DOHH2 (cell line): ENCODE measurements at regions not wholly inside any gene's neighbourhood (a gene's known extent, or its start where the extent isn't known, plus 50 kb on each side); places are given as distances from the start of the nearest gene placed in this dataset.
"Not testable (repeated sequence)": the region's sequence is repeated elsewhere in the genome, so short reads cannot be mapped to it uniquely, and the experiment has no call there.

Experiments used
- H3F3A ChIP-seq: fragments of 200-600 bp; sonication (generic), shearing (Covaris generic); 2 replicates; pipeline ENCODE4 v1.6.0; 2016; ENCODE audit warnings: antibody characterized with exemption, mild to moderate bottlenecking; ENCODE audit not compliant: control insufficient read depth, insufficient read depth
- H3K27ac ChIP-seq: fragments of 200-600 bp; sonication (generic); 2 replicates; pipeline ENCODE4 v1.5.1; 2014; ENCODE audit warnings: low read depth, mild to moderate bottlenecking, low read length, moderate library complexity
- H3K27me3 ChIP-seq: fragments of 200-600 bp; sonication (generic); 2 replicates; pipeline ENCODE4 v1.6.1; 2014; ENCODE audit warnings: mild to moderate bottlenecking, low read length, mixed read lengths; ENCODE audit not compliant: control insufficient read depth
- H3K36me3 ChIP-seq: fragments of 200-600 bp; sonication (generic); 2 replicates; pipeline ENCODE4 v1.6.1; 2014; ENCODE audit warnings: mild to moderate bottlenecking, low read length, moderate library complexity, mixed read lengths; ENCODE audit not compliant: control insufficient read depth
- H3K4me1 ChIP-seq: fragments of 200-600 bp; sonication (generic); 2 replicates; pipeline ENCODE4 v1.6.1; 2014; ENCODE audit warnings: mild to moderate bottlenecking, low read length, mixed read lengths; ENCODE audit not compliant: control insufficient read depth
- H3K4me2 ChIP-seq: fragments of 200-600 bp; sonication (generic); 2 replicates; pipeline ENCODE4 v1.6.0; 2014; ENCODE audit warnings: mild to moderate bottlenecking, low read length, moderate library complexity
- H3K4me3 ChIP-seq: fragments of 200-600 bp; sonication (generic); 2 replicates; pipeline ENCODE4 v1.5.1; 2014; ENCODE audit warnings: mild to moderate bottlenecking, low read length, mixed read lengths
- H3K79me2 ChIP-seq: fragments of 200-600 bp; sonication (generic); 2 replicates; pipeline ENCODE4 v1.6.1; 2014; ENCODE audit warnings: mild to moderate bottlenecking, low read length, mixed read lengths; ENCODE audit not compliant: control insufficient read depth
- H3K9me2 ChIP-seq: fragments of 200-600 bp; sonication (generic); replicated peaks from 2 replicates; pipeline ENCODE4 v1.6.1; 2014; ENCODE audit warnings: mild to moderate bottlenecking, low read length, mixed read lengths; ENCODE audit not compliant: control insufficient read depth
- H3K9me3 ChIP-seq: fragments of 200-600 bp; sonication (generic); 2 replicates; pipeline ENCODE4 v1.6.1; 2014; ENCODE audit warnings: antibody characterized with exemption, low read length, mixed read lengths; ENCODE audit not compliant: control insufficient read depth, insufficient read depth
- H4K20me1 ChIP-seq: fragments of 200-600 bp; sonication (generic); 2 replicates; pipeline ENCODE4 v1.6.0; 2014; ENCODE audit warnings: low read depth, mild to moderate bottlenecking, antibody characterized with exemption, low read length, moderate library complexity; ENCODE audit not compliant: control insufficient read depth, insufficient read depth

- H3K27ac ChIP-seq, H3K4me3 ChIP-seq, H3F3A ChIP-seq, H3K9me2 ChIP-seq, H3K27me3 ChIP-seq, H4K20me1 ChIP-seq, H3K79me2 ChIP-seq, H3K36me3 ChIP-seq, H3K4me2 ChIP-seq, H3K9me3 ChIP-seq, H3K4me1 ChIP-seq: not testable (repeated sequence)
Measured at GRCh38 chr1:120509258-120509657, 94.4 kb downstream of the NBPF8 start.

GRCh38 chr1:120513099-120513498 is 98.3 kb downstream of the NBPF8 start:
- not testable (repeated sequence) for H4K20me1 ChIP-seq, H3K36me3 ChIP-seq, H3K9me2 ChIP-seq, H3K9me3 ChIP-seq, H3K79me2 ChIP-seq, H3K27me3 ChIP-seq, H3K27ac ChIP-seq, H3K4me2 ChIP-seq, H3K4me1 ChIP-seq, H3F3A ChIP-seq, H3K4me3 ChIP-seq

GRCh38 chr1:120513531-120513930 is 98.7 kb downstream of the NBPF8 start:
- not testable (repeated sequence) for H3K9me3 ChIP-seq, H3F3A ChIP-seq, H3K4me3 ChIP-seq, H3K9me2 ChIP-seq, H3K4me1 ChIP-seq, H4K20me1 ChIP-seq, H3K4me2 ChIP-seq, H3K27me3 ChIP-seq, H3K36me3 ChIP-seq, H3K79me2 ChIP-seq, H3K27ac ChIP-seq

DNA sequence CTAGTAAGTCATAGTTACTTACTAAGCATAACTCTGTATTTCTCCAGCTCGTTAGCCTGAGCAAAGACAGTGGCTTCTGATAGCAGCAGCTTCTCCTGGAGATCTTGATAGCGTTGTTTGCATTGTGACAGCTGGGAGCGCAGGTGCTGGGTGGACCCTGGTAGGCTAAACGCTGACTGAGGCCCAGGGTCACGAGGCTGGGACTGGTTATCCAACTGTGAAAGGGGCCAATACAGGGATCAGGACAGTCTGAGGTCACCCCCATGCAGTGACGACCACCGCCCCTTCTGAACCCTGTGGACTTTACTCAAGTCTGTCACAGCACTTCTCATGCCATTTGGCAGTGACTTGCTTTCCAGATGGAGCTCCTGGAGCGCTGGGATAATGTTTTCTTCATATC is 104.4 kb downstream of the NBPF8 start:
- not testable (repeated sequence) for H3K4me1 ChIP-seq, H3K36me3 ChIP-seq, H3K79me2 ChIP-seq, H4K20me1 ChIP-seq, H3K4me3 ChIP-seq, H3K4me2 ChIP-seq, H3K27ac ChIP-seq, H3K9me3 ChIP-seq, H3F3A ChIP-seq, H3K9me2 ChIP-seq, H3K27me3 ChIP-seq

DNA sequence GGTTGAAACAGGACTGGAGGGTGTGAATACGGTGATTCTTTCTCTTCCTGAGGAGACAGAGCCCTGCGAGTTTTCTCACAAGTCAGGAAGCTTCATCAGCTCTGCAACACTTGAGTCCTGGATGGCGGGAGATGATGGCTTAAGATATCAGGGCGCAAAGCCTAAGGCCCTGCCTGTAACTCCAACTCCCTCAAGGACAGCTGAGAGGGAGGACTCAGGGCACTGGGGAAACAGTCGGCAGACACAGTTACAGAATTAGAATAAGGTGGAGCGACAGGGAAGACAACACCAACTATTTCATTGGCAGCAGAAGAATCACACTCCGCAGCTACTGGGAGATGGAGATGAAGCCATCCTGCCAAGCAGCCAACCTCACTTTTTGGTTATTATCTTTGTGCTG is 109.6 kb downstream of the NBPF8 start:
- H3K4me1 ChIP-seq, H3K9me2 ChIP-seq, H3K27me3 ChIP-seq, H3K79me2 ChIP-seq, H3K27ac ChIP-seq, H3K9me3 ChIP-seq, H3K36me3 ChIP-seq, H3F3A ChIP-seq, H3K4me3 ChIP-seq, H3K4me2 ChIP-seq, H4K20me1 ChIP-seq: not testable (repeated sequence)

DNA sequence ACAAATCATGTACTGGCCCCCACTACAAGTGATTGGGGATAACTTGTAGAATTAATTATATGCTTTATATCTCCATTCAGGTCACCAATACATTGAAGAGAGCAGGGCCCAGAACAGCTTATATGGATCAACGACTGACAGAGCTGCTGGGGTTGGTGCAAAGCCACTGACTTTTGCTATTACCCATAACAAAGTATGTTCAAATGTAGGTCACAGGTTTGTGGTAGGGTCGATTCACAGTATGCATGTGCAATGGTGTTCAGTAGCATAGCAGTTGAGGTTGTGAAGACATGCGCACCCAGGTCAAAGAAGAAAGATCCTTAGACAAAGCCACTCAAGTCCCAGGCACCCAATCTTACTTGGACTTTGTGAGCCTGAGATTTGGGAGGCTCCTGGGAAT is 110.6 kb downstream of the NBPF8 start:
- not testable (repeated sequence) for H3K27me3 ChIP-seq, H4K20me1 ChIP-seq, H3K4me3 ChIP-seq, H3K27ac ChIP-seq, H3K36me3 ChIP-seq, H3K9me2 ChIP-seq, H3K4me2 ChIP-seq, H3K9me3 ChIP-seq, H3K79me2 ChIP-seq, H3K4me1 ChIP-seq, H3F3A ChIP-seq

GRCh38 chr1:120529475-120530089 is 114.7 kb downstream of the NBPF8 start:
- not testable (repeated sequence) for H3K4me1 ChIP-seq, H3K27ac ChIP-seq, H4K20me1 ChIP-seq, H3F3A ChIP-seq, H3K9me2 ChIP-seq, H3K79me2 ChIP-seq, H3K4me3 ChIP-seq, H3K9me3 ChIP-seq, H3K27me3 ChIP-seq, H3K36me3 ChIP-seq, H3K4me2 ChIP-seq

- not testable (repeated sequence) for H3K27me3 ChIP-seq, H3K4me1 ChIP-seq, H3K79me2 ChIP-seq, H4K20me1 ChIP-seq, H3K9me2 ChIP-seq, H3K27ac ChIP-seq, H3K9me3 ChIP-seq, H3K36me3 ChIP-seq, H3F3A ChIP-seq, H3K4me2 ChIP-seq, H3K4me3 ChIP-seq
Measured at GRCh38 chr1:120531455-120531854, 116.6 kb downstream of the NBPF8 start.
